IMR-90 (cell line): ENCODE measurements at regions not wholly inside any gene's neighbourhood (a gene's known extent, or its start where the extent isn't known, plus 50 kb on each side); places are given as distances from the start of the nearest gene placed in this dataset.

Experiments used
- CTCF ChIP-seq: conservative IDR thresholded peaks from 2 replicates; pipeline ENCODE4 v1.5.1; 2012; ENCODE audit warnings: mild to moderate bottlenecking, low read depth, low read length, improper control_type of control experiment
- MAZ ChIP-seq: IDR thresholded peaks from 2 replicates; pipeline ENCODE4 v1.6.1; 2012; ENCODE audit warnings: low read depth, mild to moderate bottlenecking, low read length, improper control_type of control experiment, moderate library complexity, borderline replicate concordance
- RFX5 ChIP-seq: IDR thresholded peaks from 2 replicates; pipeline ENCODE4 v1.8.0; 2012; ENCODE audit warnings: low read depth, mild to moderate bottlenecking, low read length, moderate library complexity

- TF ChIP-seq CTCF (no peak), RFX5 (no peak), MAZ (no peak)
These were observed 188.5 kb upstream of the LRRN1 start for GRCh38 chr3:3610581-3611298.
